ENCODE measurements at regions not wholly inside any gene's neighbourhood (a gene's known extent, or its start where the extent isn't known, plus 50 kb on each side); places are given as distances from the start of the nearest gene placed in this dataset.

GRCh38 chr2:64750817-64751285 lies 97.1 kb upstream of the SERTAD2 start:
- TF ChIP-seq CTCF (IDR thresholded peaks at IDR 0.05; ENCODE audit: low read depth, low read length) (no peak), MYC (IDR thresholded peaks at IDR 0.05; ENCODE audit: low read depth, low read length) (no peak), POLR2A (IDR thresholded peaks at IDR 0.05; ENCODE audit: extremely low read depth, insufficient read length) (peak; percentile 58)
- TF ChIP-seq, protein P1, sequence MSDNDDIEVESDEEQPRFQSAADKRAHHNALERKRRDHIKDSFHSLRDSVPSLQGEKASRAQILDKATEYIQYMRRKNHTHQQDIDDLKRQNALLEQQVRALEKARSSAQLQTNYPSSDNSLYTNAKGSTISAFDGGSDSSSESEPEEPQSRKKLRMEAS (IDR thresholded peaks at IDR 0.05; ENCODE audit: low read depth, low read length), result no peak
- peak; percentile 100 for DNase-seq (ENCODE audit: low read depth)

GRCh38 chr2:64751286-64752260 lies 97.9 kb upstream of the SERTAD2 start:
- TF ChIP-seq CTCF (IDR thresholded peaks at IDR 0.05; ENCODE audit: low read depth, low read length) (no peak), MYC (IDR thresholded peaks at IDR 0.05; ENCODE audit: low read depth, low read length) (peak; percentile 54), POLR2A (IDR thresholded peaks at IDR 0.05; ENCODE audit: extremely low read depth, insufficient read length) (peak; percentile 39)
- peak overlapping the region; percentile 81 for H3K4me3 ChIP-seq (ENCODE audit: low read depth, low read length)
- DNase-seq (ENCODE audit: low read depth), result peak; percentile 56

More at GRCh38 chr2:64750817-64751285, 97.1 kb upstream of the SERTAD2 start:
- H3K4me3 ChIP-seq (ENCODE audit: low read depth, low read length), result peak overlapping the region; percentile 76

DNA sequence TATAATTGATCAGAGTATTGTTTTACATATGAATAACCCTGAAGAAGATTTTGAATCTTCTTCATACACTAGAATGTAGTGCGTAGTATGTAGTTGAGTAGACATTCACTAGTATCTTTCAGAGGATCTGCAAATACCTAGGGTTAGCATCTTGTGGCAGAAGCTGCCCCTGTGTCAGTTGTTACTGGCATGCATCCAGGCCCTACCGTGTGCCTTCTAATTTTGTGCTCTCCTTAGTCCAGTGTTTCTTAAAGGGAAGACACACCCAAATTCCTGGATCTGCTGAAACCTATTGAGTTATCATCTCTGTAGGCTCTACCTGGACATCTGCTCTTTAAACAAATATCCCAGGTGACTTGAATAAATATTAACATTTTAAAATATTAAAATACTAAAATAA lies 99.7 kb upstream of the SERTAD2 start:
- no peak for TF ChIP-seq CTCF (IDR thresholded peaks at IDR 0.05; ENCODE audit: low read depth, low read length)
- TF ChIP-seq POLR2A (IDR thresholded peaks at IDR 0.05; ENCODE audit: extremely low read depth, insufficient read length), result no peak
- no peak for TF ChIP-seq MYC (IDR thresholded peaks at IDR 0.05; ENCODE audit: low read depth, low read length)
- TF ChIP-seq, protein P1 (IDR thresholded peaks at IDR 0.05; ENCODE audit: low read depth, low read length), result no peak
- DNase-seq (ENCODE audit: low read depth), result no peak
- no peak overlapping the region for H3K4me3 ChIP-seq (ENCODE audit: low read depth, low read length)

GRCh38 chr2:64754570-64754969 lies 100.9 kb upstream of the SERTAD2 start:
- H3K4me3 ChIP-seq (ENCODE audit: low read depth, low read length), result no peak overlapping the region
- no peak for TF ChIP-seq CTCF (IDR thresholded peaks at IDR 0.05; ENCODE audit: low read depth, low read length)
- no peak for DNase-seq (ENCODE audit: low read depth)

DNA sequence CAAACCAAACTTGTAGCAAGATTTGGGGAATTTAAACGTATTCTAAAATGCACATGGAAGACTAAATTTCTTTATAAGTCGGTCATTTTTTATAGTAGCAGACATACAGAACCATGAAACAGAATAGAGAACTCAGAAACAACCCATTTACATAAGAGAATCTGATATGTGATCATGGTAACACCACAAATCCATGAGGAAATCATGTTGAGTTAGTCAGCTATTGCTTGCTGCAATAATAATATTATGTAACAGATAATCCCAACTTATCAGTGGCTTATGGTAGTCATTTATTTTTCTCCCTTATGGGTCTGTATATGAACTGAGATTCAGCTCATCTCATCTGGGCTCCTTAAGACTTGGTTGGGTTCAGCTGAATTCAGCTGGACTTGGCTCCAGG lies 103.4 kb upstream of the SERTAD2 start:
- TF ChIP-seq MYC (IDR thresholded peaks at IDR 0.05; ENCODE audit: low read depth, low read length) (no peak), POLR2A (IDR thresholded peaks at IDR 0.05; ENCODE audit: extremely low read depth, insufficient read length) (no peak)
- H3K4me3 ChIP-seq (ENCODE audit: low read depth, low read length), result no peak overlapping the region
- DNase-seq (ENCODE audit: low read depth), result no peak

DNA sequence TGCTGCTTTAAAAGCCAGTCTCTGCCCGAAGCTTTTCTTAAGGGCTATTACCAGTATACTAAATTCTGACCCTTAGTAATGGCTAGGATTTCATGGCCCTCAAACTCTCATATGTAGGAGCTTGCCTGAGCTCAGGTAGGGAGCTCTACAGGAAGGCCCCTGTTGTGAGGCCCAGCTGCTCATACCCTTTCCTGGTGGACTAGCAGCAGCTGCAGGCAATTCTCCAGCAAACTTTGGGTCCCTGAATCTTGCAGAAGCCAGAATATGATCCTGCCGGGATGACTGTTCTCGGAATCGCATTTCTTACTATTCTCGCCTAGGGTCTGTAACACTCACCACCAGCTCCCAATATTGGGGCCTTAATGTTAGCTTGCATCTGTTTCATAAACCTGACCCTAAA lies 106.4 kb upstream of the SERTAD2 start:
- no peak for DNase-seq (ENCODE audit: low read depth)
- TF ChIP-seq CTCF (IDR thresholded peaks at IDR 0.05; ENCODE audit: low read depth, low read length), result no peak
- TF ChIP-seq POLR2A (IDR thresholded peaks at IDR 0.05; ENCODE audit: extremely low read depth, insufficient read length), result no peak
- no peak overlapping the region for H3K4me3 ChIP-seq (ENCODE audit: low read depth, low read length)

All from NB4 (cell line).